GM19463 (cell line): ENCODE measurements at regions not wholly inside any gene's neighbourhood (a gene's known extent, or its start where the extent isn't known, plus 50 kb on each side); places are given as distances from the start of the nearest gene placed in this dataset.
"Not testable (repeated sequence)": the region's sequence is repeated elsewhere in the genome, so short reads cannot be mapped to it uniquely, and the experiment has no call there.

Experiments
- ATAC-seq: cut with Tn5 transposase; IDR thresholded peaks from one replicate; pipeline ENCODE4 v1.9.1; 2021; ENCODE audit warnings: mild to moderate bottlenecking, moderate library complexity; ENCODE audit not compliant: unreplicated experiment

- ATAC-seq, result no peak
Observed at GRCh38 chr4:20062054-20062453, 189.7 kb upstream of the SLIT2 start.

- no peak for ATAC-seq
Observed at GRCh38 chr4:20050768-20051167, 200.9 kb upstream of the SLIT2 start.

- ATAC-seq, result no peak
Observed at GRCh38 chr4:20049889-20050288, 201.8 kb upstream of the SLIT2 start.

GRCh38 chr4:20046931-20047677 lies 204.6 kb upstream of the SLIT2 start:
- no peak for ATAC-seq

GRCh38 chr4:20046179-20046578 lies 205.5 kb upstream of the SLIT2 start:
- ATAC-seq, result no peak

GRCh38 chr4:20044966-20045365 lies 206.7 kb upstream of the SLIT2 start:
- no peak for ATAC-seq

GRCh38 chr4:20044502-20044911 lies 207.2 kb upstream of the SLIT2 start:
- ATAC-seq, result no peak

- no peak for ATAC-seq
Observed at GRCh38 chr4:20043991-20044390, 207.7 kb upstream of the SLIT2 start.

GRCh38 chr4:20042769-20043168 lies 208.9 kb upstream of the SLIT2 start:
- ATAC-seq, result no peak

- ATAC-seq, result no peak
Observed at GRCh38 chr4:20041839-20042407, 209.8 kb upstream of the SLIT2 start.

GRCh38 chr4:20037745-20038144 lies 214.0 kb upstream of the SLIT2 start:
- no peak for ATAC-seq

- no peak for ATAC-seq
Observed at GRCh38 chr4:20030108-20030507, 221.6 kb upstream of the SLIT2 start.

GRCh38 chr4:20028645-20029044 lies 223.1 kb upstream of the SLIT2 start:
- no peak for ATAC-seq

GRCh38 chr4:20026456-20026855 lies 225.2 kb upstream of the SLIT2 start:
- no peak for ATAC-seq

- ATAC-seq, result no peak
Observed at GRCh38 chr4:20022471-20022870, 229.2 kb upstream of the SLIT2 start.

GRCh38 chr4:20020056-20020455 lies 231.6 kb upstream of the SLIT2 start:
- ATAC-seq, result no peak

GRCh38 chr4:20019310-20020015 lies 232.2 kb upstream of the SLIT2 start:
- no peak for ATAC-seq

GRCh38 chr4:20017777-20018115 lies 234.0 kb upstream of the SLIT2 start:
- ATAC-seq, result no peak

- no peak for ATAC-seq
Observed at GRCh38 chr4:20017070-20017776, 234.5 kb upstream of the SLIT2 start.

GRCh38 chr4:20015636-20016224 lies 236.0 kb upstream of the SLIT2 start:
- ATAC-seq, result no peak

- not testable (repeated sequence) for ATAC-seq
Observed at GRCh38 chr4:20003836-20004558, 247.7 kb upstream of the SLIT2 start.
